ENCODE measurements at regions not wholly inside any gene's neighbourhood (a gene's known extent, or its start where the extent isn't known, plus 50 kb on each side); places are given as distances from the start of the nearest gene placed in this dataset.

DNA sequence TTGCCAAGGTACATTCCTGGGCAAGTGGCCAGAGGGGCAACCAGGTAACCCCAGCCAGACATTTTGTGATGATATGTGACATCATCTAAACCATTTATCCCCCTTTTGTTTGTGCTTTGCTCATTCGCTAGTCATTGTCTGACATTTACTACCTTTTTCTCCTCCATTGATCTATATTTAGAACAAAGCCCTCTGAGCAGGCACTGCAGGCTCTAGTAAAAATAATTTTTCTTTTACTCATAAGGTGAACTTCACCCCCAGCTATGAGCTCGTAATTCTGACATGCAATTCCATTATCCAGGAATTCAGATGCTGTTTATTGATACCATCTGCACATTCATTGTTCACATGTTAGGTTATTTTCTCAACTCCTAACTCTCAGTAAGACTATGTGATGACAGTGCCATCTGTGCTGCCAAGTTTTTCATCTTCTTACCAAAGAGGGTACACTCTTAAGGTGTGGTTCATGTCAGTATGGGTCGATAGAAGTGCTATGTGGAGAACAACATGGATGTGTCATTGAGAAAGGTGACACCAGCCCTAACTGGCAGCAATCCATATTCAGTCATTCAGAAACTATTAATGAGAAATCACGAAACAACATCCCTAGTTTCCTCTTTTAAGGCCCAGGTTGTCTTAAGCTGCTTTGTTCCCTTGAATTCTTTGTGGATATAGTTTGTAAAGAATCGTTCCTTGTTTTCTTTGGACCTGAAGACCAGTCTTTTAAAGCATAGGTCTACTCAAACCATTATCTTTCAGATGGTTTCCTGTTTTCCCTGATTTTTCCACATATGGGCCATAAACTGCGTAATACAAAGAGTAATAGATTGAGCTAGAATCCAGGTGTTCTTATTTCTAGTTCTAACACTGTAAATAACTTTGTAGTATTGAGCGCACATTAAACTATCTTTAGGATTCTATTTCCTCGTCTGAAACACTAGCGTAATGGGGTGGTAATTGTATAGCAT, 978.1 kb upstream of the CDH2 start:
- TF ChIP-seq GATA3 (IDR thresholded peaks at IDR 0.05; ENCODE audit: low read depth, low read length) = no peak
- no peak for TF ChIP-seq GATA2 (IDR thresholded peaks at IDR 0.05; ENCODE audit: low read depth, low read length)

Data from SH-SY5Y (cell line).